ENCODE measurements at regions not wholly inside any gene's neighbourhood (a gene's known extent, or its start where the extent isn't known, plus 50 kb on each side); places are given as distances from the start of the nearest gene placed in this dataset.

DNA sequence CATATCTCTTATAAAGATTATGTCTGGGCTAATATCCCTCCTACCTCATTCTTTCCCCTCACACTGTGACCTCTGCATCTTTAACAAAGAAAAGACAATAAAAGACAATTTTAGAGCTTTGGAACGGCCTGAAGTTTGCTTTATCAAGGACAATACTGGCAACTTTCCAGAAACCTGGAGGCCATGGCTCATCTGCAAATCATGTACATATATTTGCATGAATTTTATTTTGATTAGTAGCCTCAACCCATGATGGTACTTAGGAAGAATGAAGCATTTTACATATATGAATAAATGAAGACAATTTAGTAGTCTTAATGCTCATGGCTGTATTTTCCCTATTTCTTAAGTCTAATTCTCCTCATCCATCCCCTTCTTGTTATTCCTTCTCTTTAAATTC lies 612.2 kb upstream of the CXADR start:
- WGBS = 30% methylated on average over 1 of the region's 1 CpG
- DNase-seq (ENCODE audit: low spot score) = no peak

DNA sequence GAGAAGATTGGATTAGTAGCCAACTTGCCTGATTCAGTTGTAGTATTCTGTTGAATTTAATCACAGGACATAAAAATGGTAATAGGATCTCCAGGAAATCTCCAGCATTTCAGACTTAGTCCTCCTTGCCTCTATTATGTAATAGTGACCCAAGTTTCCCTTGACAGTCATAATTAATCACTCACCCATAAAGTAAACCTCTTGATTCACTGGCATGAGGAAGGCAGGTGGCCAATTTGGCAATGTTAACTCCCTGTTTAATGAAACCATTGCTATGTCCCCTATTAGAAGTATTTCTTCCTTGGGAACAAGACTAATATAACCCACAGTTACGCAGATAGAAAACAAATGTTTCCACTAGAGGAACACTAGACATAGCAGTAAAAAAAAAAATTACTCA lies 604.8 kb upstream of the CXADR start:
- intact Hi-C loops (cut with DNase I) = no loop called here
- TF ChIP-seq CTCF (IDR thresholded peaks at IDR 0.05) = no peak
- peak; percentile 69 for TF ChIP-seq POLR2AphosphoS5 (IDR thresholded peaks at IDR 0.05)
- Histone ChIP-seq H3K4me1 (replicated peaks) (no peaks in the 10 kb centered on the region), H3K9me3 (no peaks in the 10 kb centered on the region), H3K27me3 (replicated peaks; ENCODE audit: insufficient read depth) (no peaks in the 10 kb centered on the region), H3K27ac (peak overlapping the region in 1 of 2 donors; percentile 17), H3K4me3 (no peak overlapping the region), H3K36me3 (no peaks in the 10 kb centered on the region)
- DNase-seq (ENCODE audit: low spot score) = peak; percentile 54
- 15% methylated on average over 1 of the region's 1 CpG for WGBS

More for the DNA sequence above, 612.2 kb upstream of the CXADR start:
- Histone ChIP-seq H3K9me3 (no peaks in the 10 kb centered on the region), H3K4me1 (replicated peaks) (no peaks in the 10 kb centered on the region), H3K4me3 (no peak overlapping the region), H3K27me3 (replicated peaks; ENCODE audit: insufficient read depth) (no peaks in the 10 kb centered on the region), H3K27ac (no peak overlapping the region), H3K36me3 (no peaks in the 10 kb centered on the region)
- intact Hi-C loops (cut with DNase I) = no loop called here
- TF ChIP-seq CTCF (IDR thresholded peaks at IDR 0.05) = no peak
- TF ChIP-seq POLR2AphosphoS5 (IDR thresholded peaks at IDR 0.05) = no peak
- TF ChIP-seq POLR2A (IDR thresholded peaks at IDR 0.05) = no peak

GRCh38 chr21:16910435-16911165 lies 602.2 kb upstream of the CXADR start:
- Histone ChIP-seq H3K27me3 (replicated peaks; ENCODE audit: insufficient read depth) (no peaks in the 10 kb centered on the region), H3K36me3 (no peaks in the 10 kb centered on the region), H3K4me1 (replicated peaks) (no peaks in the 10 kb centered on the region), H3K9me3 (no peaks in the 10 kb centered on the region), H3K4me3 (no peak overlapping the region), H3K27ac (no peak overlapping the region)
- WGBS = 64% methylated on average over 4 of the region's 4 CpGs
- no peak for TF ChIP-seq POLR2A (IDR thresholded peaks at IDR 0.05)
- no peak for TF ChIP-seq CTCF (IDR thresholded peaks at IDR 0.05)
- no peak for TF ChIP-seq POLR2AphosphoS5 (IDR thresholded peaks at IDR 0.05)
- intact Hi-C loops (cut with DNase I) = no loop called here
- no peak for DNase-seq (ENCODE audit: low spot score)

- 51% methylated on average over 1 of the region's 1 CpG for WGBS
- Histone ChIP-seq H3K36me3 (no peaks in the 10 kb centered on the region), H3K4me3 (no peak overlapping the region), H3K27ac (no peak overlapping the region), H3K9me3 (no peaks in the 10 kb centered on the region), H3K4me1 (replicated peaks) (no peaks in the 10 kb centered on the region), H3K27me3 (replicated peaks; ENCODE audit: insufficient read depth) (no peaks in the 10 kb centered on the region)
- DNase-seq (ENCODE audit: low spot score) = no peak
- intact Hi-C loops (cut with DNase I) = no loop called here
- TF ChIP-seq POLR2A (IDR thresholded peaks at IDR 0.05) = no peak
- TF ChIP-seq CTCF (IDR thresholded peaks at IDR 0.05) = no peak
- no peak for TF ChIP-seq POLR2AphosphoS5 (IDR thresholded peaks at IDR 0.05)
Observed at GRCh38 chr21:16911166-16911607, 601.7 kb upstream of the CXADR start.

DNA sequence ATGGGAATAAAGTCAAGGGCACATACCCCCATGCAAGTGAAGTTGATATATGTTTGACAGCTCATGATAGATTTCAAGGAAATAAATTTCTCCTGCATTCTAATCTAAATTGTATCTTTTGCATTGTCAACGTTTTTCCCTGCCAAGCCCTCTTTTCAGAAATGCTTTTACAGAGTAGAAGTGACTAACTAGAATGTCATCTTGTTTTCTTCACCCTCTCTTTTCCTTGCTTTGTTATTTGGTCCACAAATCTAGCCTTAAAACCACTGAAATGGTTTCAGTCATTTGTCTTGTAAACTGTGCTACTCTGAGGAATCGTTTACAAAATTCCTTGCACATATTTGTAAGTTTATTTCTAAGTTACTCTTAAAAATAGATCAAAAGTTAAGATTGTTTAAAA lies 600.8 kb upstream of the CXADR start:
- H3K9me3 ChIP-seq = no peaks in the 10 kb centered on the region
- H3K36me3 ChIP-seq = no peaks in the 10 kb centered on the region
- no peaks in the 10 kb centered on the region for H3K27me3 ChIP-seq (replicated peaks; ENCODE audit: insufficient read depth)
- TF ChIP-seq POLR2A (IDR thresholded peaks at IDR 0.05) = no peak
- no peak for TF ChIP-seq POLR2AphosphoS5 (IDR thresholded peaks at IDR 0.05)
- TF ChIP-seq CTCF (IDR thresholded peaks at IDR 0.05) = no peak
- 3% methylated on average over 2 of the region's 2 CpGs for WGBS
- no peak for DNase-seq (ENCODE audit: low spot score)
- no peak overlapping the region for H3K27ac ChIP-seq
- no peak overlapping the region for H3K4me3 ChIP-seq
- intact Hi-C loops (cut with DNase I) = no loop called here
- H3K4me1 ChIP-seq (replicated peaks) = no peaks in the 10 kb centered on the region

All from prostate gland (tissue), 2 donors.